ENCODE measurements at regions not wholly inside any gene's neighbourhood (a gene's known extent, or its start where the extent isn't known, plus 50 kb on each side); places are given as distances from the start of the nearest gene placed in this dataset.

GRCh38 chr19:31204115-31204514, 145.1 kb downstream of the TSHZ3 start:
- no peak for TF ChIP-seq CTCF (IDR thresholded peaks at IDR 0.05)
- TF ChIP-seq POLR2A (IDR thresholded peaks at IDR 0.05) = no peak

Measured in body of pancreas (tissue), 4 donors.